ENCODE measurements at regions not wholly inside any gene's neighbourhood (a gene's known extent, or its start where the extent isn't known, plus 50 kb on each side); places are given as distances from the start of the nearest gene placed in this dataset.

DNA sequence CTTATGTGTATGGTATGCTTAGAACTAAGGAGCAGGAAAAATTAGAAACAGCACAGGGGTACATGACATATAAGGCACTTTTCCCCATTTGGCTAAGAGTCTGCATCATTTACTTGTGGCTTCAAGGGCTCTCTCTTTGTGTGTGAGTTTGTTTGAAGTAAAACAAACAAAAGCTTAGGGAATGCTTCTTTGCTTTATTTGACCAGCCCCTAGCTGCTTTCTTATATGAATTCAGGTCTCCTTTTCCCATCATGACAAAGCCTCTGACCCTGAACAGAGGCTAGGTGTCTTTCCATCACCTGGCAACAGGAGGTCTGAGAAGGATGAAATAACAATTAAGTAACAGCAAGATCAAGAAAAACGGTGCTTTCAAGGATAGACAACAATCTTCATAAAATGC lies 643.8 kb upstream of the ADGRL2 start:
- no peak for DNase-seq
- CTCF ChIA-PET: no interaction called here
- no TSS peak for BruUV-seq (replicated peaks)
- H3K36me3 Mint-ChIP-seq (ENCODE audit: insufficient read depth, unreplicated experiment): no peaks in the 10 kb centered on the region
- no peak overlapping the region for H3K27ac Mint-ChIP-seq (ENCODE audit: unreplicated experiment)
- H3K4me3 Mint-ChIP-seq (ENCODE audit: low read depth, unreplicated experiment): no peak overlapping the region
- TF ChIP-seq, protein P1, sequence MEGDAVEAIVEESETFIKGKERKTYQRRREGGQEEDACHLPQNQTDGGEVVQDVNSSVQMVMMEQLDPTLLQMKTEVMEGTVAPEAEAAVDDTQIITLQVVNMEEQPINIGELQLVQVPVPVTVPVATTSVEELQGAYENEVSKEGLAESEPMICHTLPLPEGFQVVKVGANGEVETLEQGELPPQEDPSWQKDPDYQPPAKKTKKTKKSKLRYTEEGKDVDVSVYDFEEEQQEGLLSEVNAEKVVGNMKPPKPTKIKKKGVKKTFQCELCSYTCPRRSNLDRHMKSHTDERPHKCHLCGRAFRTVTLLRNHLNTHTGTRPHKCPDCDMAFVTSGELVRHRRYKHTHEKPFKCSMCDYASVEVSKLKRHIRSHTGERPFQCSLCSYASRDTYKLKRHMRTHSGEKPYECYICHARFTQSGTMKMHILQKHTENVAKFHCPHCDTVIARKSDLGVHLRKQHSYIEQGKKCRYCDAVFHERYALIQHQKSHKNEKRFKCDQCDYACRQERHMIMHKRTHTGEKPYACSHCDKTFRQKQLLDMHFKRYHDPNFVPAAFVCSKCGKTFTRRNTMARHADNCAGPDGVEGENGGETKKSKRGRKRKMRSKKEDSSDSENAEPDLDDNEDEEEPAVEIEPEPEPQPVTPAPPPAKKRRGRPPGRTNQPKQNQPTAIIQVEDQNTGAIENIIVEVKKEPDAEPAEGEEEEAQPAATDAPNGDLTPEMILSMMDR (IDR thresholded peaks at IDR 0.05; ENCODE audit: unreplicated experiment): no peak
- H3K4me1 Mint-ChIP-seq (ENCODE audit: low read depth, unreplicated experiment): no peaks in the 10 kb centered on the region
- intact Hi-C loops (cut with micrococcal nuclease; ENCODE audit: unreplicated experiment): no loop called here
- no peaks in the 10 kb centered on the region for H3K9me3 Mint-ChIP-seq (ENCODE audit: low read depth, unreplicated experiment)
- H3K27me3 Mint-ChIP-seq (ENCODE audit: unreplicated experiment): no peaks in the 10 kb centered on the region

DNA sequence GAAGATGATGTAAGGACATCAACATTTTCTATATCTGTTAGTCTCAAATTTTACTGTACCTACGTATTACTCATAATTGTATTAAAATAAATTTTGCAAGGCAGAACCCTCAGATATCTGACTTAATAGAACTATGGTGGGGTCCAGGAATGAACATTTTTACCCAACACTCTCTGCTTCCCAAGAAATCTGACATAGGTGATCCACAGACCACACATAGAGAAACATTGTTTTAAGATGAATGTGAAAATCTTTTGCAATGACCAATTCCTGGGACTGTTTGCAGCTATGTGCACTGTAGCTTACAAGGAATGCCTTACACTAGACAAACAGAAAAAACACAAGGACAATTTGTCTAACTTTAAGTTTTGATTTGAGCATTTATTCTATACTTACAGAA lies 645.6 kb upstream of the ADGRL2 start:
- BruUV-seq (replicated peaks): no TSS peak
- CTCF ChIA-PET: no interaction called here
- Mint-ChIP-seq H3K36me3 (ENCODE audit: insufficient read depth, unreplicated experiment) (no peaks in the 10 kb centered on the region), H3K4me3 (ENCODE audit: low read depth, unreplicated experiment) (no peak overlapping the region), H3K9me3 (ENCODE audit: low read depth, unreplicated experiment) (no peaks in the 10 kb centered on the region), H3K27ac (ENCODE audit: unreplicated experiment) (no peak overlapping the region), H3K27me3 (ENCODE audit: unreplicated experiment) (no peaks in the 10 kb centered on the region), H3K4me1 (ENCODE audit: low read depth, unreplicated experiment) (no peaks in the 10 kb centered on the region)
- no peak for DNase-seq
- TF ChIP-seq, protein P1 (IDR thresholded peaks at IDR 0.05; ENCODE audit: unreplicated experiment): no peak
- intact Hi-C loops (cut with micrococcal nuclease; ENCODE audit: unreplicated experiment): no loop called here

- Mint-ChIP-seq H3K27ac (ENCODE audit: unreplicated experiment) (no peak overlapping the region), H3K9me3 (ENCODE audit: low read depth, unreplicated experiment) (no peaks in the 10 kb centered on the region), H3K4me1 (ENCODE audit: low read depth, unreplicated experiment) (no peaks in the 10 kb centered on the region), H3K36me3 (ENCODE audit: insufficient read depth, unreplicated experiment) (no peaks in the 10 kb centered on the region), H3K4me3 (ENCODE audit: low read depth, unreplicated experiment) (no peak overlapping the region), H3K27me3 (ENCODE audit: unreplicated experiment) (no peaks in the 10 kb centered on the region)
- TF ChIP-seq, protein P1 (IDR thresholded peaks at IDR 0.05; ENCODE audit: unreplicated experiment): no peak
- intact Hi-C loops (cut with micrococcal nuclease; ENCODE audit: unreplicated experiment): no loop called here
- no peak for DNase-seq
- CTCF ChIA-PET: no interaction called here
- no TSS peak for BruUV-seq (replicated peaks)
Observed at GRCh38 chr1:81151206-81151605, 649.5 kb upstream of the ADGRL2 start.

DNA sequence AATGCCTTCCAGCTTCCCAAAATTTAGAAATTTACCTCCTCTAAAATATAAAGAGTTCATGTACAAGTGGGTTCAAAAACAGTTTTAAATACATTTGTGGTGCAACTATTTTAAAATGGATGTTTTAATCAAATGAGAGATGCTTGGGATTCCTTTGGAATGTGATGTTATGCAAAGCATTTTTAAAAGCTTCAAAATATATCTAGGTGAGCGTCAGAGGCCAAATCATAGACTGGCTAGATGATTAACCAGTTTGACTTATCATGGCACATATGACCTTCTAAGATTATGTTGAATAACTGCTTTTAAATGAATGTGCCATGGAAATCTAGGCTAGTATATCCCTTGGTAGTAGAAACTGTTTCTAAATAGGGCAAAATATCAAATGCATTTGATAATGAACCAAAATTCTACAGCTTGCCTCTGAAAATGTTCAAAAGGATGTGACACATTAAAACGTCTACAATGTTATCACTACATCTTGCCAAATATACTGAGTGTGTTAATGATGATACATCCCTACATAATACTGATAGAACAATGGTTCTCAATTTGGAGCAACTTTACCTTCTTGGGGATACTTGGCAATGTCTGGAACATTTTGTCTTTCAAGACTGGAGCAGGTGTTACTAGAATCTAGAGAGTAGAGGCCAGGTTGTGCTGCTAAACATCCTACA lies 650.9 kb upstream of the ADGRL2 start:
- TF ChIP-seq, protein P1 (IDR thresholded peaks at IDR 0.05; ENCODE audit: unreplicated experiment): no peak
- Mint-ChIP-seq H3K4me3 (ENCODE audit: low read depth, unreplicated experiment) (no peak overlapping the region), H3K4me1 (ENCODE audit: low read depth, unreplicated experiment) (no peaks in the 10 kb centered on the region), H3K27me3 (ENCODE audit: unreplicated experiment) (no peaks in the 10 kb centered on the region), H3K9me3 (ENCODE audit: low read depth, unreplicated experiment) (no peaks in the 10 kb centered on the region), H3K27ac (ENCODE audit: unreplicated experiment) (no peak overlapping the region), H3K36me3 (ENCODE audit: insufficient read depth, unreplicated experiment) (no peaks in the 10 kb centered on the region)
- CTCF ChIA-PET: no interaction called here
- DNase-seq: no peak
- BruUV-seq (replicated peaks): no TSS peak
- intact Hi-C loops (cut with micrococcal nuclease; ENCODE audit: unreplicated experiment): no loop called here
